Prostate gland (tissue), 2 donors: ENCODE measurements at regions not wholly inside any gene's neighbourhood (a gene's known extent, or its start where the extent isn't known, plus 50 kb on each side); places are given as distances from the start of the nearest gene placed in this dataset.

Experiments used
- CTCF ChIP-seq, 4 experiments: fragments of 200-600 bp in 2 of 4; fragments of 450-650 bp in 2 of 4; sonication (generic) in 2 of 4; IDR thresholded peaks; 1 replicate in 3 of 4; 2 replicates in 1 of 4; pipeline ENCODE4 v1.5.1; 2016 to 2019; ENCODE audit warnings: antibody characterized with exemption in 4 of 4, mild to moderate bottlenecking in 2 of 4, moderate library complexity in 2 of 4
- POLR2A ChIP-seq: fragments of 450-650 bp; IDR thresholded peaks from one replicate; pipeline ENCODE4 v1.6.1; 2016; ENCODE audit warnings: antibody characterized with exemption, mild to moderate bottlenecking
- POLR2AphosphoS5 ChIP-seq: sonication (generic); formaldehyde crosslinking; IDR thresholded peaks from one replicate; pipeline ENCODE4 v1.6.1; 2017; ENCODE audit warnings: antibody characterized with exemption

GRCh38 chr13:34422956-34423355, 519.1 kb upstream of the NBEA start:
- TF ChIP-seq CTCF (IDR thresholded peaks at IDR 0.05): no peak
- no peak for TF ChIP-seq POLR2A
- TF ChIP-seq POLR2AphosphoS5: no peak
